ENCODE measurements at regions not wholly inside any gene's neighbourhood (a gene's known extent, or its start where the extent isn't known, plus 50 kb on each side); places are given as distances from the start of the nearest gene placed in this dataset.

DNA sequence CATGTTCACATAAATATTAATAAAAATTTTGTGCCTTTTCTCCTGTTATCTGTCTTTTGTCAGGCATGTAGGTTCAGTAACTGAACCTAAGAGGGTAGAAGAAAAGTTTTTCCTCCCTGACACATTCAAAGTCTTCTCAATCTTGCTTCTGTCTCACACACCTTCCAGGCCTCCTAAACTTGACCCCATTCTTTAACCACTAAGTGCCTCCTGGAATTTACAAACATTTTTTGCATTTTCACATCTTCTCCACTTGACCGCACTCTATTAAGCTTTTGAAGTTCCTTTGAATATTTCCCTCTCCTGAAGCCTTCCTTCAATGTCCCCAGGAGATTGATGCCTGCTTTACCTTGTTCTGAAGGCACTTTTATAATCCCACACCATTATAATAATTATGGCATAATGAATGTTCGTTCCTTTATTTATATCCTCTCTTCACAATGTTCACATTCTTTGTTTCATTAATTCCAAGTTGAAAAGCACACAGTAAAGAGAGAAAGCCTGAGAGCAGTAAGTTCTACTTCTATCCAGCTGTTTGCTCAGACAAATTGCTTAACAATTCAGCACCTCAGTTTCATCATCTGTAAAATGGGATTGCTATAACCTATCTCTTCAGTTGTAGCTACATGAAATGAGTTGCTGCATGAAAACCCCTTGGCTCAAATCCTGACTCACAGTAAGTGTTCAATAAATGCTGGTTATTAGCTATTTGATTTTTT is 184.8 kb upstream of the KLHL29 start:
- no peak for DNase-seq

DNA sequence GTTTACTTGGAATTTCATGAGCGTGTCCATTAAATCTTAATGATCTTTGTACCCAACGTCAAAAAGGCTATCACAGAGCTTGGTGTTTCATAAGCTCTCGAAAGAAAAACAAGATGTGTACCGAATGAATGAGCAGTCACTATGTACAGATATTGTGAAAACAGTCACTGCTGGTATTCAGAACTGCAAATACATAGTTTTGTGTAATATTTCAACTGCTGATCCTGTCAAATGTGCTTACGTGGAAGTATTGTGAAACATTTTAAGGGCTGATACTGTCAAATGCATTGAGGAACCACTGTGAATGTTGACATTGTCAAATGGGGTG is 184.2 kb upstream of the KLHL29 start:
- no peak for DNase-seq

DNA sequence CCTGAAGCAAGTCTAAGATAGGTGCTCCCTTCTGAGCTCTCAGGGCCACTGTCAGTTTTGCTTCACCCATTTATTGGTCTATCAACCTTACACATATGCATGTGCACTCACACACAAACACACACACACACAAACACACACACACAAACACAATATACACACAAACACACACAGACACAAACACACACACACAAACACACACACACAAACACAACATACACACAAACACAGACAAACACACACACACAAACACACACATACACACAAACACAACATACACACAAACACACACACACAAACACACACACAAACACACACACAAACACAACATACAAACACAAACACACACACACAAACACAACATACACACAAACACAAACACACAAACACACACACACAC is 181.6 kb upstream of the KLHL29 start:
- DNase-seq, result no peak

DNA sequence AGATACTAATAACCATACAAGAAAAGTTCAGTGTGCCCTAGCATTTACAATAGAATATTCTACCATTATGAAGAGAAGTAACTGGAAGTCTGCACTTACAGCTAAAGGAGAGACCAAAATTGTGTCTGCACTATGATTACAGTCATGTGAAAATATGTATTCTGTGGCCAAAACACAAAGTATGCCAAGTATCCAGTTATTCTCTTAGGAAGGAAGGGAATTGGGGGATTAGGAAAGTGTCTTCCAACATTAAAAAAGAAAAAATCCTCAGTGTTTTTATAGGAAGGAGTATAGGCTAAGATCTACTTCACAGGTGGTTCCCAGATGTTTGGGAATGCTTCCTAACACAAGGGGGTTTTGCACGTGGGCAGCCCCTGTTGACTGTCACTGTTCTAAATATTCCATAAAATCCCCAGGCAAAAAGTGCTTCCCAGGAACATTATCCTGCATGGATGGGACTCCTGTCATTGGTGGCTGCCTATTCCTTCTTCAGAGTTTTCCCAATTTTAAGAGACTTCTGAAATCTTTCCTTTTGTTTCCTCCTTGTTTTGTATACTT is 180.2 kb upstream of the KLHL29 start:
- no peak for DNase-seq

DNA sequence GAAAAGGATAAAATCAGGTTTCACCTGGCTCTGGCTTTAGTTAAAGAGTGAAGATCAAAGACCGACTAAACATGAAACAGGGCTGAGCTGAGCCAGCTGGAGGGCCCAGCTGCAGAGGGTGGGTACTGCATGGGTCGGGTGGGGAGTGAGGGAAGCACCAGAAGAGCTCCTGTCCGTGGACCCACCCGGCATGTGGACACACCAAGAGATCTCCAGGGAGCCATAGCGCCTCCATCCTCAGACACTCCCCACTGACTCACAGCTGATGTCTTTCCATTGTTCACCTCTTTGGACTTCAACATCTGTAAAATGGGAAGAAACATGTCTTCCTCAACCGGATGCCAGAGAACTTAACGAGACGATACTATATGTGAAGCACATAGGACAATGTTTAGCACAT is 178.3 kb upstream of the KLHL29 start:
- DNase-seq, result no peak

DNA sequence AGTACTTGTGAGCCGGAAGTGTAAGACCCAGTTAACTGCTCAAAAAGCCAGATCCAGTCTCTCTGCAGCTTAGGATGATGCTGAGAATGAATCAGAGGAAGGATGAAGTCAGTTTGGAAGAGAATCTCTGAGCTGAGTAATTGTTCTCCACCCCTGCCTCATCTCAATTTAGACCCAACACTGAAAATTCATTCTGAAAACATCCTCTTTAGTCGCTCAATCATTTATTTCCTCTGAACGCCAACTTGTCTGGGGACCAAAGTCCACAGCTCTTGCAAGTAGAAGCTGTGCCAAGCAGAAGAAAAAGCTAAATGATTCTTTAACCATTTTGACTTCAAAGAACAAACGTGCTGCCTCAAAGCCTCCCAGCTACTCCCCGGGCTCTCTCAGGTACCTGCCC is 177.1 kb upstream of the KLHL29 start:
- no peak for DNase-seq

DNA sequence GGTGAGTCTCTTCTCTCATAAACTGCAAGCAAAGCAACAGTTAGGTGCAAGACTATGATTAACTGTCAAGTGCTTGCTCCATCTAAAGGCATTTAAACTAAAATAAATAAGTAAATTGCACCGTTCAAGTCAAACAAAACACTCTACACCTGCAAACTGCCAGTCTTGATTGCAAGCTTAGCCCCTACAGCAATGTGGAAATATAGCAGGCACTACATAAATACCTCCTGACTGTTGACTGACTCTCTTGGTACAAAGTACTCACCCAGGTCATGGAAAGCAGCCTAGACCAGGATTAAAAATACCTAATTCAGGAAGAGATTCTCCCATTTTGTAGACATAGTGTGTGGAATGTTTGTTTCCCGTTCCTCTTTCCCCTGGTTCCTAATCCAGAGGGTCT is 176.6 kb upstream of the KLHL29 start:
- DNase-seq, result no peak

DNA sequence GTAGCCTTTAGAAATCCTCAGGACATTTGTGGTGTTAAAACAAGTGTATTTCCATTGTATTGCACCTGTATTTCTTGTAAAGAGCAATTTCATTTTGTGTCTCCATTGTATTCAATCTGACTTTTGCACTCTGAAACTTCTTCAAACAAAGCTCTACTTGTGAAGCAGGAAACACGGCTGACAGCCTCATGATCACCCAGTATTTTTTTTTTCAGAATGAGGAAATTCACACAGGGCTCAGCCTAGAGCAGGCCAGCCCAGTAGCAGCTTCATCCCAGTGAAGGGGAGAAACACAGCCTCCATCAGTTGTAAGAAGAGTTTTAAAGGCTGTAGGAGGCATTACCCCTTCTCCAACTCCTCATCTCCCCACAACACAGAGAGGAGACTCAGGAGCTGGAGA is 175.9 kb upstream of the KLHL29 start:
- DNase-seq, result no peak

DNA sequence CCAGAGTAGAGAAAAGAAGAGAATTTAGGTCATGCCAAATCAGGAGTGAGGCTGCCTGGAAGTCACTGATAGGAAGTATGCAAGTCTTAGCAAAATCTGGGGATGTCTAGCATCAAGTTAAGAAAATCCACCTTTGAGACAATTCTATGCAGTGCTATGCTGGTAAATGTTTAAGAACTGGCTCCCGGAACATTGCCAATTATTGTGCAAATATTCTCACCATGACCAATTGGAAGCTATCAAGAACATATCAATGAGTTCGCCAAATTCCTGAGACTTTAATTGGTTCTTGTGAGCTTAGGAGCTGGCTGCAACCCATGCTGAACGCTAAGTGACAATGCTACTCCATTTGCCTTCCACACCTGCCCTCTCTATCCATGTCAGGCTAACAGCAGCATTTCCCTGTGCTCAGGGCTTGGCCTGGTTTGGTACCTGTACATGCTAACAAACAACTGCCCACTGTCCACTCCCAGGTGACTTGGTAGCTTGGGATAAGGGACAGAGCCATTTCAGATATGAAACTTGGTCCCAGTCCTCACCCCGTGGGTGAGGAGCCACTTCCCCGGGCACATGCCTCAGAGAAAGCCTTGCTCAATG is 172.9 kb upstream of the KLHL29 start:
- no peak for DNase-seq

DNA sequence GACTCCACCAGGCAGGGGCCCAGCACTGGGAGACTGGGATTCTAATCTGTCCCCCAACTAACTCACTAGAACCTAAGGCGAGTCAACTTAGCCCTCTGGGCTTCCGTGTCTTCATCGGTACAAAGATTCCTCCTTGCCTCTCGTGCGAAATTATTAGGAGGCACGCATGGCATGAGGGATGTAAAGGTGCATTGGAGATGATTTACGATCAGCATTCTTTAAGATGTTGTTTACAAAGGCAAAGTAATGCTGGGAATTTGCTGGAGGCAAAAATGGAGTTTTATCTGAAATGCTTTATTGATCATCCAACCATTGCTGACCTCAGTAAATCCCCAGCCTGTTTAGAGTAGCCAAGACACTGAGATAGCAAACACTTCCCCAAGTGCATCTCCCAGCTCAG is 171.8 kb upstream of the KLHL29 start:
- DNase-seq, result no peak

DNA sequence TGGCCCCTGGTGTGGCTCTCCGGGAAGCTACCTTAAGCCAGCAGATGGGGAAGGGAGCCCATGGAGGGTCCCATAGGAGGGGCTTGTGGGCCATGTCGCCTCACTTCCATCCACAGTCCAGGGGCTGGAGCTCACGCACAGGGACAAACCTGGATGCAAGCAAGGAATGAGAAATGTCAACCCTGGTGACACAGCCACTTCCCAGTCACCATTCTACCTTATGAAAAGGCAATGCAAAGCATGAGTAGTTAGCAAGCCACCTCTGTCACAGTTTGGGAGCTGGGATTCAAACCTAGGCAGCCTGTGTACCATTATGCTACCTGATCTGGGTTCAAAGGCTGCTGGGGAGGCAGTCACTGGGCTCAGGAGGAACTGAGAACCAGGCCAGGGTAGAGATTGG is 170.0 kb upstream of the KLHL29 start:
- DNase-seq, result no peak

DNA sequence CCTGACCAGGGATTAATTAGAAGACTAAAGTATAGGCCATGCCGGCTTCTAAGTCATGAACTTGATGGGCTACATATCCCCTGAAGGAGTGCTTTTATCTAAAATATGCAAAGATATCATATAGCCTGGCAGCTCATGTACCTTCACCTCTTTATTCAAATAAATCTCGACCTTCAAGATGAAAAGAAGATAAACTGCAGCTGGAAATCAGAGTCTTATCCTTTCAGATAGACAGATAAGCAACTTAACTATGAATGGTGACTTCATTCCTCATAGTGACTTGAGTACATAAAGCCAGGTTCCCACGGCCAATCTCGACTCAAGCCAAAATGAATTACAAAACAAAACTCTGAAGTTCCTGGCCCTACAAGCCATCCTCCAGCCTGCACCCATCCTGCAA is 165.3 kb upstream of the KLHL29 start:
- DNase-seq, result no peak

DNA sequence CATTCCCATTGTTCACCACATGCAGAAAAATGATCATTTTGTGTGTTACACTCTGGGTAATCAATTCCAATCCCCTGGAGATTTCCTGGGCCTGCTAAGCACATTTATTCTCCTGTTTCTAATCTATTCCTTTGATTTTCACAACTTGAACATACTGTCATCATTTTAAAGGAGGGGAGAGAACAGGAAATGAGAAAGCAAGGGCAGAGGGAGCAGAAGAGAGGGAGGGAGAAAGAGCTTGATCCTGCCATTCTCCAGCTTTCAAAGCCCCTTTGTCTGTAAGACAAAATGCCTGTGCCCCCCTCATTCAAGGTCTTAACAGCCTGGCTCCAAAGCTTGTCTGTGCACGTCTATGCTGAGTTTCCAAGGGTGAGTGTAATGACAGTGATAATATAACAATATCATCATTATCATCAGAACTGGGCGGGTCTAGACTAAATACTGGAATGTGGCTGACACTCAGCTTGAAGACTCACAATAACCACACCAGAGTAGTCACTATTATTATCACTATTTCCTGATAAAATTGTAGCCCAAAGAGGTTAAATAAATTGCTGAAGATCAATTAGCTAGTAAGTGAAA is 164.4 kb upstream of the KLHL29 start:
- no peak for DNase-seq

DNA sequence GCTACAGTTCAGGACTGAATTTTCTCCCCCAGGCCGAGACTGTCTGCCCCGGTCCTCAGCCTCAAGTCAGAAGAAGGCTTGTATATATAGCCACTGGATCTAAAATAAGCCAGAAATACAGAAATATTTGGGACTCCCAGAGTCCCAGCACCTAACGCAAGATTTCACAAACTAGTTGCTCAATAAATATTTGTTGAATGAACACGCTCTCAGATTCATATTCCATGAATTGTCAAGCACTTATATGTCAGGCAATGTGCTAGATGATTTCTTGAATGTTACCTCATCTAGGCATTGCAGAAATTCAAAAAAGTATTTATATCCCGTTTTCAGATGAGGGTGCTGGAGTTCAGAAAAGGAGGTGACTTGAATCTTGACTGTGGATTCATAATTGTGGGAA is 163.7 kb upstream of the KLHL29 start:
- DNase-seq, result no peak

DNA sequence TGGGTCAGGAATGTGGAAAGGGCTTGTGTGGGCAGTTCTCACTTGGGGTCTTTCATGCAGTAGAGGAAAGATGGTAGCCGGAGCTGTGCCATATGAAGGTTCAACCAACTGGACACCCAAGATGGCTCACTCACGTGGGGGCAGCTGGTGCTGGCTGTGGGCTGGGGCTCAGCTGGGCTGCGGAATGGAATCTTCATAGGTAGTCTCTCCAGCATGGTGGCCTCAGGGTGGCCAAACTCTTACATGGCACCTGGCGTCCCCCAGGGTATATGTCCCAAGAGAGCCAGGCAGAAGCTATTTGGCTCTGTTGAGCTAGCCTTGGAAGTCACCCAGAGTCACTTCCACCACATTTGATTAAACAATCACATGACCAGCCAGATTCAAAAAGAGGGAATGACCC is 163.1 kb upstream of the KLHL29 start:
- no peak for DNase-seq

DNA sequence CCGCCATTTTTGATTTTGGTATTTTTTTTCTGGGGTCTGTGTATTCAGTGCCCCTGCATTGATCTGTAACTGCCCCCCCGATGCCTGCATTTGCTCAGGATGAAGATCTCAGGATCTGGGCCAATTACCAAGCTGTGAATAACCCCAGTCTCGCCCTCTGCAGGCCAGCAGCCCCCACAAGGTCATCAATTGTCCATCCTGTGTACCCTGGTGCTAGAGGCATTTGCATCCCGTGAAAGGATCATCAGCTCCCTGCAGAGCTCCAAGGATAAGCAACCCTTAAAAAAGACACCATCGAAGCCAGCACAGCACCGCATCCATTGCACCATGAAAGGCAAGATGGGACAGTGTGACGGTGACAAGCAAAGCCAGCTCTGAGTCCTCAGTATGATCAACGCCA is 154.1 kb upstream of the KLHL29 start:
- peak; percentile 43 for DNase-seq

DNA sequence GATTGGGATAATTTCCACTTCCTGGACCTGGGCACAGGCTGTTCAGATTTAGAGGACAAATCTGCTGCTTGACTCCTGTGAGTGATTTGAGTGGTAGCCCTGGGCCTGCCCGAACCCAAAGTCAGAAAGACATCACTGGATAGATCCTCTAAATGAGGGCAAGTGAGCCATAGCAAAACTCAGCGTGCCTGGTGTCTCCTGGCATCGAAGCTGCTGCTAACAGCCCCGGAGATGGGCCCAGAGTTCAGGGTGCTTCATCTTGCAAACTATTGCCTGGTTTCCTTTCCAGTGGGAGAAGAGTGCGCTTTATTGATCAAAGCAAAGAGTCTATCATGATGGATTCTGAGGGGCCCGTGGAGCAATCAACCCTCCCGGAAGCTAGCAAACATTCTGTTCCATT is 153.1 kb upstream of the KLHL29 start:
- DNase-seq, result no peak

DNA sequence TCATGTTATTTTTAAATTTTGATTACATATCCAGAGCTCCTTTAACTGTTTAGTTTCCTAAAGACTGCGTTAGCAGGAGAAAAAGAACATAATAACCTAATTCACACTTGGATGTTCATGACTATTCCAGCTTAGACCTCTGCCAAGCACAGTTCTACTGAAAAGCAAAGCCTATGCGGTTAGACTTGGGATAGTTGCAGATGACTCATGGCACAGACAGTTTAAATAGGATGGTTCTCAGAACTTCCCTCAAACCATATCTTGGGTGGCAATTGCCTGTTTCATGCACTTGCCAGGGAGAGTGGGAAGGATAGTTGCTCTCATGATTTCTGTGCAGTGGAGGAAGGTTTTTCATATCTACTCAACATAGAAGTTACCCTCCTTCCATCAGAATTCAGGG is 149.7 kb upstream of the KLHL29 start:
- DNase-seq, result no peak

DNA sequence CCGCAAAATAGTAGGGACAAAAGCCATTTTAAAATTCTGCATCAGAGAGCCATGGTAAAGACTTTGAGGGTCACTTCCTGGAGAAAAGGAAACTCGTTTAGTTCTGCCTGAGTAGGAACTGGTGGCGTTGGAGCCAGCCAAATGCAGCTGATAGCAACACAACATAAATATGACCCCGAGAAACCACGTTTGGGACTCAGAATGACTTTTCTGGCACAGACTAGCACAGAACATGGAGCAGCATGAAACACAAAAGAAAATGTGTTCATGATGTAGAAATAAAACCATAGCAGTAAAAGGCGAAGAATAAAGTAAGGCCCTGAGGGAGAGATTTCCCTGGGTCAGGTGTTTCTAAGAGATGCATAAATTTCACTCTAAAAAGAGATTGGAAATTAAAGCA is 149.2 kb upstream of the KLHL29 start:
- DNase-seq, result no peak

DNA sequence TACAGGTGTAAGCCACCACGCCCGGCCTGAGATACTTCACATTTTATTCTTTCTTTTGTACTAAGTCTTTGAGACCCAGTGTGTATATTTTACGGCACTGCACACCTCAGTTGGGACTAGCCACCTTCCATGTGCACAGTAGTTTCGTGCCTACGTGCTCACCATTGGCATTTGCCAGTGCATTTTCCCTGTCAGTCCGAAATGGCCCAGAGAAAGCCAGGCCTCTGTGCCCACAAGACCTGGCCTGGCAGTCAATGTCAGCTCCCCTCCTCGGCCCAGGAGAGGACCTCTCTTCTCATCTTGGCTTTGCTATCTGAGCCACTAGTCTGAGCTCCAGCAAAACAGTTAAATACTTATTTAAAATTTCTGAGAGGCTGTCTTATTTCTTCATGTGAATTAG is 147.8 kb upstream of the KLHL29 start:
- DNase-seq, result no peak

DNA sequence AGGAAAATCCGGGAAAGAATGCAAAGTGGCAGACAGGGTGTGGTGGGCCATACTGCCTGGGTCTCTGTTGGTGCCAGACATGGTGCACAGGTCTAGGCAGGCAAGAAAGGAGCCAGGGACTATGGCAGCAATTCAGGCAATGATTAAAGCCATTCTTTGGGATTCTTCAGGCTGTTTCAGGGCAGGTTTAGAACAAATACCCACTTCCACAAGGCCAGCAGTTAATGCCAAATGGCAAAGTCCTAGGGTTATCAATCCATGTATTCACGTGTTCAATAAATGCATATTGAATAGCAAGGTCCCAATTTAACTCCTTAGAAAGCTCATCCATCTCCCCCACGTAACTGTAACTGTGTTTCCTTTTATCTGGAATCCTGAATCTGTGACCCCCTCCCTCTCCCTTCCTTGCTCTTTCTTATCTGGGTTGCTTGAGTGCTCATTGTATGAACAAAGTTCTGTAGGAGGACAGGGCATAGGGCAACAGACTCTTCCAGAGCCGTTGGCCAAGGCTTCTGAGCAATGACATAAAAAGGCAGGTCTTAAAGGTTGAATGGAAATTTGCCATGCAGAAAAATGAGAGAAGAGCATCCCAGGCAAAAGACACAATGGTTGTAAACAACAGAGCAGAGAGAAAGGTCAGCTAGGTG is 146.8 kb upstream of the KLHL29 start:
- no peak for DNase-seq

DNA sequence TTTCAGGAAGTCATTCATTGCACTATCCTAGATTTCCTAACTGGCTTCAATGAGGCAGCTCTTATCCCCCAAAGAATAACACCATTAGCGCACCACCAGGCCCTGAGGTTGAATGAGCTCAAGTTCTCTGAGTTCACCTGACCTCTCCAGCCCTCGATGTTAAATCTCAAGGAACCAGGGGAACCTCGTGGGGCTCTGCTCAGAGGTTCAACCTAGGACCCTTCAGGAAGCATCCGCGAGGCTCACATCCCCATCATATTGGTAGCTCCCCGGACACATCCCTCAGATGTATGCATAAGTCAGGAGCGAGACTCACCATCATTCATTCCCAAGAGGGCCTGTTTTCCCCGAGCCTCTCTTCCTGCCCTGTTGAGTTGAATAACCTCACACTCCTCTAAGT is 145.6 kb upstream of the KLHL29 start:
- DNase-seq, result no peak

DNA sequence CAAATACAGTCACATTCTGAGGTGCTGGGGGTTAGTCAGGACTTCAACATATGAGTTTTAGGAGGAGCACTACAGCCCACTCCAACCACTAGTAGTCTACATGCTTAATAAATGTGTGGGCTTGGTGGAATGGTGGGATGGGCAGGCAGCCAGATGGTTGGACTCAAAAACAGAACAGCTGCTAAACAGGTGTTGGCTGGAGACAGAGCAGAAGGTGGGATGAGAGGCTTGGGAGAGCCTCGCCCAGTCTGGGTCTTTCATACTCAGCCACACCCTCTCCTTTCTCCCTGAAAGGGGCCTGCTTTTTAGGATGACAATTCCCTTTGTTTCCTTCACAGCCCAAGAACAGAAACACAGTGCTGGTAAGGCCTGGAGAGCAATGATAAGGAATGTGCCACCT is 143.9 kb upstream of the KLHL29 start:
- peak; percentile 86 for DNase-seq

DNA sequence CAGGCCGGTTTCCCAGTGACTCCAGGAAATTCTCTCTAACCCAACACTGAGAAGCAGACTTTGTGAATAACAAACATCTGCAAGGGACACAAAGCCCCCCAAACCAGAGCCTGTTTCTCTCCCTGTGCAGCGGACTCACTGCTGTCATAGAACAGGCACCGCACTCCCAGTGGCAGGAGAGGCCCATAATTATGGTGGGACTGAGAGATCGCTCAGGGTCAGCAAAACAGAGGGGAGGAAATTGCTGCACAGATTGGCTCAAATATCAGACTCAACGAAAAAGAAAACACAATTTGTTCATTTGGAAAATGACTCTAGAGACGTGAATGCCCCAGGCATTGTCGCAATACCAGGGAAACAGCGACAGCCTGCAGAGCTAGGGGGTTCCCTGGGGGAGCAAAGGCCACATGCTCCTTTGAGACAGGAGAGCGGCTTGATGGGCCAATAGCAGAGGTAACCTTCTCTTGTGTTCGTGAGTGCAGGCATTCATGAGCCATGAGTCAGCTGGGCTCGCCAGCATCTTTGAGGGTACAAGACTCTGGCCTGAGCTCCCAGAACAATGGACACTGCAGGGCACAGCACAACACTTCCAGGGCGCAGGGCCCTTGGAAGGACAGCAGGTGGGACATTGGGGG is 143.3 kb upstream of the KLHL29 start:
- DNase-seq, result peak; percentile 39

Measured in NCI-H2171 treated with DMSO at 0.1 percent for 48 hours (cell line).